ENCODE measurements at regions not wholly inside any gene's neighbourhood (a gene's known extent, or its start where the extent isn't known, plus 50 kb on each side); places are given as distances from the start of the nearest gene placed in this dataset.

GRCh38 chr3:18062657-18063025 is 320.2 kb upstream of the TBC1D5 start:
- no peak overlapping the region for H3K4me3 Mint-ChIP-seq
- DNase-seq: no peak
- no peaks in the 10 kb centered on the region for H3K27me3 Mint-ChIP-seq (ENCODE audit: low read depth)
- no peaks in the 10 kb centered on the region for H3K9me3 ChIP-seq (ENCODE audit: control insufficient read depth, low read depth, low read length)
- no peak overlapping the region for H4K91ac ChIP-seq (ENCODE audit: insufficient read length, low read depth, low read length)
- no peak overlapping the region for H2AFZ ChIP-seq (ENCODE audit: low read length)
- H4K20me1 ChIP-seq (ENCODE audit: control insufficient read depth, insufficient read depth, insufficient read length): no peaks in the 10 kb centered on the region
- no peak overlapping the region for H3K9ac ChIP-seq (ENCODE audit: extremely low read depth, insufficient read length, low read length)
- no peaks in the 10 kb centered on the region for H3K27me3 ChIP-seq (ENCODE audit: insufficient read depth, low read length)
- H3K4me2 ChIP-seq (ENCODE audit: insufficient read depth, insufficient read length, low read length): no peak overlapping the region
- no peak overlapping the region for H2BK120ac ChIP-seq (ENCODE audit: low read depth, low read length, poor library complexity, severe bottlenecking)
- H3K18ac ChIP-seq (ENCODE audit: insufficient read length, low read depth, low read length): no peak overlapping the region
- no peak overlapping the region for H2BK20ac ChIP-seq (ENCODE audit: low read depth, low read length, poor library complexity, severe bottlenecking)
- H3T11ph ChIP-seq (ENCODE audit: low read length): no peak overlapping the region
- H3K36me3 Mint-ChIP-seq (ENCODE audit: insufficient read depth in 1 of 3, low read depth in 3 of 3): peaks cover 0 to 9% (median 0%) of the 10 kb centered on the region in 3 experiments; a peak in 2 of 7 replicates
- no CpG with 5 or more reads among the region's 3 CpGs for WGBS (ENCODE audit: extremely low coverage, insufficient read length, low lambda C conversion rate)
- H3K79me2 ChIP-seq (ENCODE audit: insufficient read depth, low read length): no peaks in the 10 kb centered on the region
- TF ChIP-seq, protein P1, sequence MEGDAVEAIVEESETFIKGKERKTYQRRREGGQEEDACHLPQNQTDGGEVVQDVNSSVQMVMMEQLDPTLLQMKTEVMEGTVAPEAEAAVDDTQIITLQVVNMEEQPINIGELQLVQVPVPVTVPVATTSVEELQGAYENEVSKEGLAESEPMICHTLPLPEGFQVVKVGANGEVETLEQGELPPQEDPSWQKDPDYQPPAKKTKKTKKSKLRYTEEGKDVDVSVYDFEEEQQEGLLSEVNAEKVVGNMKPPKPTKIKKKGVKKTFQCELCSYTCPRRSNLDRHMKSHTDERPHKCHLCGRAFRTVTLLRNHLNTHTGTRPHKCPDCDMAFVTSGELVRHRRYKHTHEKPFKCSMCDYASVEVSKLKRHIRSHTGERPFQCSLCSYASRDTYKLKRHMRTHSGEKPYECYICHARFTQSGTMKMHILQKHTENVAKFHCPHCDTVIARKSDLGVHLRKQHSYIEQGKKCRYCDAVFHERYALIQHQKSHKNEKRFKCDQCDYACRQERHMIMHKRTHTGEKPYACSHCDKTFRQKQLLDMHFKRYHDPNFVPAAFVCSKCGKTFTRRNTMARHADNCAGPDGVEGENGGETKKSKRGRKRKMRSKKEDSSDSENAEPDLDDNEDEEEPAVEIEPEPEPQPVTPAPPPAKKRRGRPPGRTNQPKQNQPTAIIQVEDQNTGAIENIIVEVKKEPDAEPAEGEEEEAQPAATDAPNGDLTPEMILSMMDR (conservative IDR thresholded peaks at IDR 0.05): no peak
- no peak overlapping the region for H3K27ac Mint-ChIP-seq
- no peak overlapping the region for H2BK12ac ChIP-seq (ENCODE audit: insufficient read length, low read depth, low read length)
- no peak overlapping the region for H3K14ac ChIP-seq (ENCODE audit: insufficient read depth, low read length)
- no peak overlapping the region for H3K27ac ChIP-seq (ENCODE audit: insufficient read length, low read depth, low read length)
- H3K9me3 Mint-ChIP-seq: no peaks in the 10 kb centered on the region
- H3K23ac ChIP-seq (ENCODE audit: insufficient read length, low read depth, low read length): no peak overlapping the region
- no peak overlapping the region for H2BK15ac ChIP-seq (ENCODE audit: low read depth, low read length)
- no peaks in the 10 kb centered on the region for H3K4me1 Mint-ChIP-seq
- H3K4me1 ChIP-seq (ENCODE audit: insufficient read depth, low read length): no peaks in the 10 kb centered on the region
- H3K79me1 ChIP-seq (ENCODE audit: insufficient read depth, low read depth, low read length, poor library complexity, severe bottlenecking): no peaks in the 10 kb centered on the region
- no peak overlapping the region for H2BK5ac ChIP-seq (ENCODE audit: insufficient read length, low read length)
- no peak overlapping the region for H3K4ac ChIP-seq (ENCODE audit: low read depth, low read length)
- no peak overlapping the region for H2AK5ac ChIP-seq (ENCODE audit: insufficient read length, low read length)
- H3K56ac ChIP-seq (ENCODE audit: insufficient read length, low read depth, low read length): no peak overlapping the region
- H3K23me2 ChIP-seq (ENCODE audit: insufficient read length, low read depth, low read length, poor library complexity, severe bottlenecking): no peaks in the 10 kb centered on the region
- no peak overlapping the region for H4K8ac ChIP-seq (replicated peaks; ENCODE audit: insufficient read length, low read depth, low read length)
- H4K5ac ChIP-seq (ENCODE audit: insufficient read length, low read depth, low read length): no peak overlapping the region
